HUES6 (cell line): ENCODE measurements at regions not wholly inside any gene's neighbourhood (a gene's known extent, or its start where the extent isn't known, plus 50 kb on each side); places are given as distances from the start of the nearest gene placed in this dataset.
A peak's percentile ranks its signal among the peaks of the same experiment; 100 is the strongest.

Source experiments
- H3K27ac ChIP-seq: 2 replicates; pipeline ENCODE4 v1.7.0; 2013; ENCODE audit warnings: low read depth, mild to moderate bottlenecking, low read length, inconsistent platforms
- H3K27me3 ChIP-seq: 2 replicates; pipeline ENCODE4 v1.6.1; 2013; ENCODE audit warnings: low read length; ENCODE audit not compliant: control insufficient read depth, insufficient read depth
- H3K36me3 ChIP-seq: 2 replicates; pipeline ENCODE4 v1.6.1; 2013; ENCODE audit warnings: low read length; ENCODE audit not compliant: control insufficient read depth, insufficient read depth
- H3K4me1 ChIP-seq: 2 replicates; pipeline ENCODE4 v1.6.1; 2013; ENCODE audit warnings: low read length; ENCODE audit not compliant: control insufficient read depth, insufficient read depth
- H3K4me3 ChIP-seq: 2 replicates; pipeline ENCODE4 v1.5.1; 2013; ENCODE audit warnings: low read depth, low read length
- H3K9ac ChIP-seq: one replicate; pipeline ENCODE4 v1.6.1; 2013; ENCODE audit warnings: mild to moderate bottlenecking, low read length
- H3K9me3 ChIP-seq: 2 replicates; pipeline ENCODE4 v1.6.1; 2013; ENCODE audit warnings: low read depth, low read length; ENCODE audit not compliant: control insufficient read depth, insufficient read depth

DNA sequence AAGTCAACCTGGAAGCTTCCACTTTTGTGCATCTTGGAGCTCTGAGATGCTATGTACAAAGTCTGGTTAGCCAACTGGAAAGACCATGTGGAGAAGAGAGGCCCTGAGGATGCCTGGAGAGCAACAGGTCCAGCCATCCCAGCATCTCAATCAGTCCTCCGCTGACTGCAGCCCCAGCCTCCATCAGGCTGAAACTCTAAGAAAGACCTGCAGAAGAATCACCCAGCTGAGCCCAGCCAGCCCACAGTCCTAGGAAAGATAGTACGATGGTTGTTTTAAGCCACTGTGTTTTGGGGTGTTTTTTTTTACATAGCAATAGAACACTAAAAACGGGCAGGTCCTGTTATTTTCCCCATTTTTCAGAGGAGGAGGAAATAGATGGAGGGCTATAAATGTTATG is 84.0 kb downstream of the NCR2 start:
- no peak overlapping the region for H3K27ac ChIP-seq
- H3K27me3 ChIP-seq: peaks cover 93% of the 10 kb centered on the region
- H3K36me3 ChIP-seq: no peaks in the 10 kb centered on the region
- peaks cover 4% of the 10 kb centered on the region; the same call in 1 of the 2 replicates for H3K4me1 ChIP-seq
- no peak overlapping the region for H3K4me3 ChIP-seq
- H3K9me3 ChIP-seq: peaks cover 6% of the 10 kb centered on the region
- H3K9ac ChIP-seq: no peak overlapping the region

DNA sequence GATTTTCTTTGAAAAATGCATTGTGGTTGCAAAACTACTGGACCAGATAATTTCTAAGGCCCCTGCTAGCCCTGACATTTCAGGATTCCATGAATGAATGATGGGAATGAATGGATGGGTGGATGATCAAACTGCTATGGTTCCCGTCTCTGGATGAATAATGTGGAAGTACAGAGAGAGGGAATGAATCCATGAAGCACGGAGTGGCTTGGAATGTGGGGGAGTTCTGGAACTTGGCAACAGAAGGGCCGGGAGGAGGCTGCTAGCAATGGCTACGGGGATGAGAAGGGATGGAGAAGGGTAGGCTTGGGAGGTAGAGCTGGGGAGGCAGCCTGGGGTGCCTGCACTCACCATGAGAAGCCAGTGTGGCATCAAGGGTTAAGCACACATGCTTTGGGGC is 84.8 kb downstream of the NCR2 start:
- no peak overlapping the region for H3K9ac ChIP-seq
- peaks cover 92% of the 10 kb centered on the region for H3K27me3 ChIP-seq
- no peaks in the 10 kb centered on the region for H3K36me3 ChIP-seq
- H3K27ac ChIP-seq: no peak overlapping the region
- H3K4me1 ChIP-seq: peaks cover 7% of the 10 kb centered on the region
- H3K4me3 ChIP-seq: no peak overlapping the region
- peaks cover 6% of the 10 kb centered on the region for H3K9me3 ChIP-seq

DNA sequence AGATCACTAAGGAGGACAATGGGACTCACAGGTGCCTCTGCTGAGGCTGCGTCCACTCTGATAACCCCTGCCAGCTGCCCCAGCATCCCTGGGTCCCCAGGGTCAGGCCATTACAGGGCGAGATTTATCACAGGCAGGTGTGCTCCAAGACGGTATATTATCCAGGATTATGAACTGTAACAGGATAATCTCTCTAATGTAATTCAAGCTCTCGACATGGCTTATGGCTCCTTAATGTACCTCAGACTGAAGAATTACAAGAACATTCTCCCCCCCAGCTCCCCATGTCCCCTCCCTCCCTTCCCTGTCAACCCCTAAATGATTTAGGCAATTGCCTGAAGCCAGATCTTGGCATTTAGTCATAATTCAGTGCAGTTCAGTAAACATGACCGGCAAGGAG is 86.8 kb downstream of the NCR2 start:
- peaks cover 6% of the 10 kb centered on the region for H3K9me3 ChIP-seq
- no peaks in the 10 kb centered on the region for H3K36me3 ChIP-seq
- H3K27me3 ChIP-seq: peaks cover 92% of the 10 kb centered on the region
- H3K4me1 ChIP-seq: peaks cover 18% of the 10 kb centered on the region
- H3K4me3 ChIP-seq: no peak overlapping the region
- H3K27ac ChIP-seq: no peak overlapping the region
- no peak overlapping the region for H3K9ac ChIP-seq

DNA sequence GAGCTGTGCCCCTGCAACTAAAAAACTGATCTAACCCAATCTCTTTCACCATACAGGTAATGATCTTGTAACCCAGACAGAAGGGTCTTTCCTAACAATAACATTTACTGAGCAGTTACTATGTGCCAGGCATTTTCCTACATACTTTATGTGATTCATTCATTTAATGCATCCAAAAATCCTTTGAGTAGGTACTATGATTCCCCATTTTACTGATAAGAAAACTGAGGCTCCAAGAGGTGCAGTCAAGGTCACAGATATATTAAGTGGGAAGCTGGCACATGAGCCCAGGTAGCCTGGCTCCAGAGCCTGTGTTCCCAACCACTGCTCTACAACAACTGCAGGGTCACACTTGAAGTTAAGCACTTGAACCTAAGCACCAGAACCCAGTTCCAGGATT is 87.6 kb downstream of the NCR2 start:
- peaks cover 6% of the 10 kb centered on the region for H3K9me3 ChIP-seq
- no peaks in the 10 kb centered on the region for H3K36me3 ChIP-seq
- no peak overlapping the region for H3K27ac ChIP-seq
- peaks cover 19% of the 10 kb centered on the region for H3K4me1 ChIP-seq
- no peak overlapping the region for H3K9ac ChIP-seq
- H3K27me3 ChIP-seq: peaks cover 92% of the 10 kb centered on the region
- no peak overlapping the region for H3K4me3 ChIP-seq

DNA sequence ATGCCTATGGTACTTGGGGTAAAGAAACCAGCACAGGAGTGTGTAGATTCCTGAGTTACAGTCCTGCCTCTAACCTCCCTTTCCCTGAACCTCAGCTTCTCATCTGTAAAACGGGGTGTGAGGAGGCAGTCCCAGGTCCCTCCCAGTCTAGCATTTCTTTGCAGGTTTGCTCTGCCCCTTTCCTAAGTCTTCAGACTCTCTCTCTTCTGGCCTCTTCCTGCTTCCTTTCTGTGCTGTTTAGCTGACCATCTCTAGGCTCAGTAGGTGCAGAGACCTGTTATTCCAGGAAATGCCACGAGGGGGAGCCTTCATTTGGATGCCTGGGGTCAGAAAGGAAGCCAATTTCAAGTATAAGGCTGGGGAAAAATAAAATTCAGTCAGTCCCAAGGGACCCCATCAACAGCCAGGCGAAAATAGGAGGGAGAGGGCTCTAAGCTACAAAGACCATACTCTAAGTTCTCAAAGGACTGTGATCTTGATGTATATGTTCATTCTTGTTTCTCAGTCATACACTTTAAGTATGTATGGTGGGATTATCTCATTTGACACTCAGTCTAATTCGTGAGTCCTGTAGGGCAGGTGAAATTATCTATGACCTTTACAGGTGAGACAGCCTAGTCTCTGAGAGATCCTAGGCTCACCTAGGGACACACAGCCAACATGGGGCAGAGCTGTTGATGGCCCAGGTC is 89.1 kb downstream of the NCR2 start:
- Histone ChIP-seq H3K9ac (no peak overlapping the region), H3K36me3 (no peaks in the 10 kb centered on the region), H3K9me3 (peaks cover 2% of the 10 kb centered on the region; the same call in 1 of the 2 replicates), H3K4me1 (peaks cover 24% of the 10 kb centered on the region), H3K27ac (no peak overlapping the region), H3K4me3 (no peak overlapping the region), H3K27me3 (peaks cover 92% of the 10 kb centered on the region)

DNA sequence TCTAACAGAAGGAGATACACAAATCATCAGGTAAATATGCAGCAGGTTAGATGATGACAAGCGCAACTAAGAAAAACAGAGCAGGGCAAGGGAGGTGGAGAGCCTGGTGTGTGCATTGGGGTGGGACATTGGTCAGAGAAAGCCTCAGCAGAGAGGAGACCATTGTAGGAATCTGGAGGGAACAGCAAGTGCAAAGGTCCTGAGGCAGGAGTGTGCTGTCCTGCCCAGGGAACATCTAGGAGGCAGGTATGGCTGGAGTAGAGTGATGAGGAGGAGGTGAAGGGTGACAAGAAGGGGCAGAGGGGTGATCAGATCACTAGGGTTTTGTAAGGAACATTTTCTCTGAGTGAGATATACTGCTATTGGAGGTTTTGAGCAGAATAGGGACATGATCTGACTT is 90.1 kb downstream of the NCR2 start:
- Histone ChIP-seq H3K4me1 (peaks cover 34% of the 10 kb centered on the region), H3K9ac (no peak overlapping the region), H3K4me3 (no peak overlapping the region), H3K36me3 (no peaks in the 10 kb centered on the region), H3K27me3 (peaks cover 92% of the 10 kb centered on the region), H3K9me3 (no peaks in the 10 kb centered on the region), H3K27ac (no peak overlapping the region)

DNA sequence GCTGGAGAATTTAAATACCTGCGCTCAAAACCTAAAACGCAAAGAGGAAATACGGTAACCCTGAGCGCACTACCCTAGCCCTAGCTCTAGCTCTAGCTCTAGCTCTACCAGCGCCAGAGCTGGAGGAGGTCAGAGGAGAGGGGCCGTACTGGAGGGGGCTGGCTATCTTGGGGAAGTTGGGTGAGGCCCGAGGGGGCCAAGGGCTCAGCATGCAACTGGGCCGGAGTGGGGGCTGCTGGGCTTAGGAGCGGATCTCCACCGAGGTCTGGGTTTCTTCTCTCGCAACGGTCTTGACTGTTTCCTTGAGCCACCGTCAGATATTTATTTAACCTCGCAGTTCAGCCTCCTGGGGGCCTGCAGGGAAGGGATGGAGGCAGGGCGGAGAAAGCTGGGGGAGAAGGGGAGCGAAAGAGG is 91.0 kb downstream of the NCR2 start:
- H3K9me3 ChIP-seq: no peaks in the 10 kb centered on the region
- H3K9ac ChIP-seq: no peak overlapping the region
- no peaks in the 10 kb centered on the region for H3K36me3 ChIP-seq
- peak overlapping the region; percentile 60 for H3K4me3 ChIP-seq
- peaks cover 92% of the 10 kb centered on the region for H3K27me3 ChIP-seq
- H3K27ac ChIP-seq: no peak overlapping the region
- peaks cover 38% of the 10 kb centered on the region for H3K4me1 ChIP-seq

DNA sequence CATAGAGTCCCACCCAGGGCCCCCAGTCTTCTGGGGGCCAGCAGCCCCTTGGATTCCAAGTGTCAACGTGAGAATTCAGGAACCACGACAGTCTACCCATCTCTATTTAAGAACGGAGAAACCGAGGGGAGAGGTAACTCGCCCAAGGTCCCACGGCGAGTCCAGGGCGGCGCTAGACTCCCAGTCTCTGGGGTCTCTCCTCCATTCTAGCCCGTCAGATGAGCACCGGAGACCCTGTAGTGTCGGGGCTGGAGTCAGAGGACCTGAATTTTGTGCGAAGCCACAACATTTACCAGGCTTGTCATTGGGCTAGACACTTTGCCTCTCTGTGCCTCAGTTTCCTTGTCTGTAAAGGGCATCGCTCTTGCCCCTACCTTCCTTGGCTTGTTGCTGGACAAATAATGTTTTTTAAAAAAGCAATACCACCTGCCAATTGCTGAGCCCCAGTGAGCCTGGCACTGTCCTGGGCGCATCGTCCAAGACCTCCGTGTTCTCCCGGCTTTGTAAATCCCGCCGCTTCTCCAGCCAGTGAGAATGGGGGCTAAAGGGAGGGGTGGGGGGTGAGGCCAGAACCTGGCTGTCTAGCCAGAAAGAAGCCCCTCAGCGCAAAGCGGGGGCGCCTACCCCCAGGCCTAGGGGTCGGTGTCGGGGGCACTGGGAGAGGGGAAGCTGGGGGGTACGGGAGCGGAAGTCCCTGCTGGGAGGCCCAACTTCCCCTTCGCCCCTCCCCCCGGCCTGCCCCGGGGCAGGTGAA is 91.7 kb downstream of the NCR2 start:
- no peak overlapping the region for H3K27ac ChIP-seq
- H3K4me3 ChIP-seq: peak overlapping the region; percentile 60
- no peaks in the 10 kb centered on the region for H3K36me3 ChIP-seq
- no peaks in the 10 kb centered on the region for H3K9me3 ChIP-seq
- peaks cover 42% of the 10 kb centered on the region for H3K4me1 ChIP-seq
- H3K9ac ChIP-seq: no peak overlapping the region
- H3K27me3 ChIP-seq: peaks cover 91% of the 10 kb centered on the region

DNA sequence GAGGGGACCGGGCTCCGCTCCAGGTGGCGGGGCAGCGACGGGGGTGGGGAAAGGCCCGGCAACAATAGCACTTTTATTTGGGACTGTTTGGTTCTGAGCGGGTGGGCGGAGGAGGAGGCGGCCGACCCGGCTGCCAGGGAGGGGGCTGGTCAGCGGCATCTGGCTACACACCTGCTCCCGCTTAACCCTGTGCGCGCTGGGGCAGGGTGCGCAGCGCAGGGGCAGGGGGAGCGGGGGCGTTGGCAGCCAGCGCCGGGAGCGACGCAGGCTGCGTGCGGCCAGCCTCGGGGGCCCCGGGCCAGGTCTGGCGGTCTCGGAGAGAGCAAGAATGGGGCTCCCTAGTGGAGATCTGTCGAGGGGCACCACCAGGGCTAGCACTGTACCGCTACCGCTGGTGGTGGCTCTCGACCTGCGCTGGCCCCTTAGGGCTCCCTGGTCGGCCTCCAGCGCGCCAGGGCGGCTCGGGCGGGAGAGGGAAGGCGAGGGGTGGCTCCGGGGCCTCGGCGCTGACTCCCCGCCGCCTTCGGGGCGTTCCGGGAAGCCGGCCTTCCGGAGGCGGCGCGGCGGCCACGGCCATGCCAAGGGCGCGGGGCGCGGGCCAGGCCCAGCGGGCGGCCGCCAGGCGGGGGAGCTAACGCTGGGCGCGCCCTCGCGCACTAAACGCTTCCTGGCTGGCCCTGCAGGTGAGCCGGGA is 92.4 kb downstream of the NCR2 start:
- Histone ChIP-seq H3K4me1 (peaks cover 44% of the 10 kb centered on the region), H3K4me3 (peak overlapping the region; percentile 60), H3K36me3 (no peaks in the 10 kb centered on the region), H3K27ac (no peak overlapping the region), H3K9ac (no peak overlapping the region), H3K9me3 (no peaks in the 10 kb centered on the region), H3K27me3 (peaks cover 85% of the 10 kb centered on the region)

DNA sequence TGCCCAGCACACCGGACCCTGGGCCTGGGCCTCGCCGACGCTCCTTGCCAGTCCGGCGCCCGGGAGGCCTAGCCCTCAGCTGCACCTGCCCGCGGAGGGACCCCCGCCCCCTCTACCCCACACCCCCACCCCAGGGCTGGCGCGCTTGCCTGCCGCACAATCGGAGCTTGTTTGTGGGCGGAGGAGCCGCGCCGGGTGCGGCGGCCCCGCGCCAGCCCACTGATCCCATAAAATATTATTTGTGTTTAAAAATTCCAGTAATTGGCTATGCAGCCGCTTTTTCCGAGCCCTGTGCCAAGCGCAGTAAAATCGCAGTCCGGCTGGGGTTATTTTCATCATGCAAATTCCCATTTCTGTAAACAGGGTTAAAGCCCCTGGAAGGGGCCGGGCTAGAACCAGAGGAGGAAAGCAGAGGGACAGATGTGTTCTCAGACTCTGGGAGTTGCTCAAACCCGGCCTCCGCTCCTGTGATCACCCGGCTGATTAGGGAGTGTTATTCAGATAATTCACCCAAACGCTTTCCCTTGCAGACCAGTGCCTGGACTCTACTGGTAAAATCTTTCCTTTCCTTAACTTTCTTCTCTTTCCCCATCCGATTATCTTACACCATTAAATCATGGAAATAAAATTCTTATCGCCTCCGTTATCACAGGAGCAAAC is 93.1 kb downstream of the NCR2 start:
- Histone ChIP-seq H3K27ac (no peak overlapping the region), H3K9me3 (no peaks in the 10 kb centered on the region), H3K4me1 (peaks cover 44% of the 10 kb centered on the region), H3K4me3 (peak overlapping the region; percentile 60), H3K36me3 (no peaks in the 10 kb centered on the region), H3K27me3 (peaks cover 78% of the 10 kb centered on the region), H3K9ac (no peak overlapping the region)
